AG04450 (cell line): ENCODE measurements at regions not wholly inside any gene's neighbourhood (a gene's known extent, or its start where the extent isn't known, plus 50 kb on each side); places are given as distances from the start of the nearest gene placed in this dataset.
"Not testable (repeated sequence)": the region's sequence is repeated elsewhere in the genome, so short reads cannot be mapped to it uniquely, and the experiment has no call there.

Source experiments
- CTCF ChIA-PET: fragments of 300-600, 350-600 bp; formaldehyde crosslinking; extraction: SDS; loops from one replicate; lab custom pipeline; 2022; ENCODE audit warnings: antibody characterized with exemption, inconsistent platforms; lab: Charles Lee
- POLR2A ChIA-PET: fragments of 350-600 bp; formaldehyde crosslinking; extraction: SDS; loops from one replicate; lab custom pipeline; 2021; ENCODE audit warnings: antibody characterized with exemption, inconsistent platforms; lab: Yijun Ruan, JAX
- DNase-seq: peaks from one replicate; pipeline ENCODE4 v3.0.0-alpha.2; 2011; ENCODE audit warnings: low read depth, low spot score
- H3K27ac ChIP-seq: one replicate; pipeline ENCODE4 v1.5.1; 2012; ENCODE audit warnings: low read depth, low read length, control low read depth
- H3K27me3 ChIP-seq: one replicate; pipeline ENCODE4 v1.6.0; 2012; ENCODE audit warnings: low read length; ENCODE audit not compliant: control insufficient read depth, insufficient read depth
- H3K4me3 ChIP-seq: 2 replicates; pipeline ENCODE4 v1.5.1; 2011; ENCODE audit warnings: mild to moderate bottlenecking, low read depth, low read length, control low read depth
- H3K9me3 ChIP-seq: 2 replicates; pipeline ENCODE4 v1.5.1; 2012; ENCODE audit warnings: low read length; ENCODE audit not compliant: control insufficient read depth, insufficient read depth
- TF ChIP-seq, protein P1 (sequence below): IDR thresholded peaks from 2 replicates; pipeline ENCODE4 v1.5.1; 2011; ENCODE audit warnings: low read depth, low read length, control low read depth, inconsistent platforms

DNA sequence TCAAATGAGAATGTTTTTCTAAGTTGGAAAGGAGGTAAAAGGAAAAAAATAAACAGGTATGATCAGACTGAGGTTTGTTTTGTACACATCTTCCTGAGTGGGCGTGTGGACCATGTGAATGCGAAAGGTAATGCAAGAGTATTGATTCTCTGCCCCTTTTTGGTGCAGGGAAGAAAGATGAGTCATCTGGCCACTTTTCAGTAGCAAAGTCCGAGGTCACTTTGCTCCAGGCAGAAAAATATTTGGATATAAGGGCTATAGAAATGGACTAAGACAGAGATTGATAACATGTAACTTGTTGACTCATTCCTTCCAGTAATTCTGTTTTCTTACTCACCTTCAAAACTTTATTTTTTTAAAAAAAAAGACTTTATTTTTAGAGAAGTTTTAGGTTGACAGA lies 130.5 kb downstream of the DSEL start:
- POLR2A ChIA-PET = interaction anchor here (0.6 kb wide), 1 partner anchor 15 kb away, joined by 3 read pairs; no protein-coding TSS in a partner anchor
- TF ChIP-seq, protein P1, sequence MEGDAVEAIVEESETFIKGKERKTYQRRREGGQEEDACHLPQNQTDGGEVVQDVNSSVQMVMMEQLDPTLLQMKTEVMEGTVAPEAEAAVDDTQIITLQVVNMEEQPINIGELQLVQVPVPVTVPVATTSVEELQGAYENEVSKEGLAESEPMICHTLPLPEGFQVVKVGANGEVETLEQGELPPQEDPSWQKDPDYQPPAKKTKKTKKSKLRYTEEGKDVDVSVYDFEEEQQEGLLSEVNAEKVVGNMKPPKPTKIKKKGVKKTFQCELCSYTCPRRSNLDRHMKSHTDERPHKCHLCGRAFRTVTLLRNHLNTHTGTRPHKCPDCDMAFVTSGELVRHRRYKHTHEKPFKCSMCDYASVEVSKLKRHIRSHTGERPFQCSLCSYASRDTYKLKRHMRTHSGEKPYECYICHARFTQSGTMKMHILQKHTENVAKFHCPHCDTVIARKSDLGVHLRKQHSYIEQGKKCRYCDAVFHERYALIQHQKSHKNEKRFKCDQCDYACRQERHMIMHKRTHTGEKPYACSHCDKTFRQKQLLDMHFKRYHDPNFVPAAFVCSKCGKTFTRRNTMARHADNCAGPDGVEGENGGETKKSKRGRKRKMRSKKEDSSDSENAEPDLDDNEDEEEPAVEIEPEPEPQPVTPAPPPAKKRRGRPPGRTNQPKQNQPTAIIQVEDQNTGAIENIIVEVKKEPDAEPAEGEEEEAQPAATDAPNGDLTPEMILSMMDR = no peak
- peaks cover 9% of the 10 kb centered on the region; the same call in 1 of the 2 replicates for H3K9me3 ChIP-seq
- CTCF ChIA-PET = no interaction called here
- H3K27me3 ChIP-seq = no peaks in the 10 kb centered on the region
- H3K27ac ChIP-seq = no peak overlapping the region
- DNase-seq = no peak
- no peak overlapping the region for H3K4me3 ChIP-seq

DNA sequence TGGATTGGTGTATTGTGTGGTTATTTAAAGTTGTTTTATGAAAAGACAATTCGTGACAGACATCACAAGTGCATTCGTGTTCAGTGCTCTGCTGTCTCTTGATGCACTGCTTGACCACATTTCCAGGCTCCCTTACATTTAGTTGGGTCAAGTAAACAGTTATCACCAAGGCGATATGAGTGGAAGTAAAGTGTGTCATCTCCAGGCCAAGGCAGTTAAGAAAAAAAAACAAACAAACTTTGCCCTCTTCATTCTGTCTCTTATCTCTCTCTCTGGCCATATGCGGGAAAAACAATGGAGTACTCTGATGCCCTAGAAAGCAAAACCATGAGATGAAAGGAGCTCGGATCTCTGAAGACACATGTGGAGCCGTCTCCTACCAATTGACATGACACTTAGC lies 131.1 kb downstream of the DSEL start:
- ChIA-PET POLR2A (no interaction called here), CTCF (no interaction called here)
- no peak overlapping the region for H3K27ac ChIP-seq
- H3K27me3 ChIP-seq = no peaks in the 10 kb centered on the region
- TF ChIP-seq, protein P1 = no peak
- no peak overlapping the region for H3K4me3 ChIP-seq
- peaks cover 10% of the 10 kb centered on the region; the same call in 1 of the 2 replicates for H3K9me3 ChIP-seq
- no peak for DNase-seq

DNA sequence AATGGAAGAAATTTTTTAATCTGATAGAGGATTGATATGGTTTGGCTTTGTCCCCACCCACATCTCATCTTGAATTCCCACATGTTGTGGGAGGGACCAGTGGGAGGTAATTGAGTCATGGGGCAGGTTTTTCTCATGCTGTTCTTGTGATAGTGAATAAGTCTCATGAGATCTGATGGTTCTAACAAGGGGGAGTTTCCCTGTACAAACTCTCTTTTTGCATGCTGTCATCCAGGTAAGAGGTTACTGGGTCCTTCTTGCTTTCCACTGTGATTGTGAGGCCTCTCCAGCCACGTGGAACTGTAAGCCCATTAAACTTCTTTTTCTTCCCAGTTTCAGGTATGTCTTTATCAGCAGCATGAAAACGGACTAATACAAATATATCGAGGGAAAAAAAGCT lies 132.5 kb downstream of the DSEL start:
- H3K27me3 ChIP-seq, H3K4me3 ChIP-seq, H3K27ac ChIP-seq, DNase-seq, CTCF ChIA-PET: not testable (repeated sequence)
- peaks cover 10% of the 10 kb centered on the region; the same call in 1 of the 2 replicates for H3K9me3 ChIP-seq
- POLR2A ChIA-PET = interaction anchor here (0.6 kb wide), 1 partner anchor 1255 kb away, joined by 4 read pairs; no protein-coding TSS in a partner anchor

DNA sequence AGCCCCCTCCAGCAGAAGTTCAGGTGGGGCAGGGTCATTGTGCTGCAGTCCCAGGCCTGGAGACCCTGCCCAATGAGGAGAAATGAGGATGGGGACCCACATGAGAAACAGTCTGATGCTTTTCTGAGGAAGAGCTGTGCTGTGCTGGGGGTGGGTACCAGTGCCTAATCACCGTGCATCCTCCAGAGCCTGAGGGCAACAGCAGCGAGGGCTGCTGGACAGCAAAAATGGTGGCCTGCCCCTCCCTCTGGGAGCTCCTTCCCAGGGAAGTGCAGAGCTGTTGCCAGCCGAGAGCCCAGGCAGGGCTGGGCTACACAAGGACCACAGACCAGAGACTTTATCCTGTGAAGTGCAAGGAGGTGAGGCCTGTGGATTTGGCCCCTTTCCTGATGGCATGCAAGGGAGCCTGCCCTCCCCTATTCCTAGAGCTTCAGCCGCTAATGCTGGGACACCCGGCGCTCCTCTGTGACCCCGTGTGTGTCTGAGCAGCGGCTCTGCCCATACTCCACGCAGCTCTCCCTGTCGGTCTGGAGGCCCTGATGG lies 134.8 kb downstream of the DSEL start:
- CTCF ChIA-PET = no interaction called here

DNA sequence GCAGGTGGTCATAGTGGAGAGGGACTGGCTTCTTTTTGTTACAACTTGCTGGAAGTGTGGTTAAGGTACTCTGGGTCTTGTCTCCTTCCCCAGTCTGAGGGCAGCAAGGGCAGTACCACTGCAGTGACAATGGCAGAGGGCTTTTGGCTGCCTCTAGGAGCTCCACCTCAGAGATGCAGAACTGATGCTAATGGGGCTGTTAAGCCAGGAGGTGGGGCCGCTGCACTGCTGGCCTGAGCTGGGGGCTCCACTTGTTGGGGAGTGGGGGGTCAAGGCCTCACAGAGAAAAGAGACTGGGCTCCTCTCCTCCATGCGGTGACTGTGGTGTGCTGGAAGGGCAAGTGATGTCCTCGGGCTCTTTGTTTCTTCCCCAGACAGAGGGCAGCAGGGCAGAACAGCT lies 135.7 kb downstream of the DSEL start:
- TF ChIP-seq, protein P1 = no peak
- Histone ChIP-seq H3K27me3 (no peaks in the 10 kb centered on the region), H3K4me3 (no peak overlapping the region), H3K27ac (no peak overlapping the region), H3K9me3 (peaks cover 10% of the 10 kb centered on the region; the same call in 1 of the 2 replicates)
- ChIA-PET POLR2A (no interaction called here), CTCF (no interaction called here)
- DNase-seq = no peak

More for the DNA sequence above, 134.8 kb downstream of the DSEL start:
- H3K27ac ChIP-seq = no peak overlapping the region
- no peak overlapping the region for H3K4me3 ChIP-seq
- TF ChIP-seq, protein P1 = no peak
- H3K27me3 ChIP-seq = no peaks in the 10 kb centered on the region
- H3K9me3 ChIP-seq = peaks cover 10% of the 10 kb centered on the region; the same call in 1 of the 2 replicates
- no peak for DNase-seq
- POLR2A ChIA-PET = no interaction called here
